Sigmoid colon (tissue), 6 donors: ENCODE measurements at regions not wholly inside any gene's neighbourhood (a gene's known extent, or its start where the extent isn't known, plus 50 kb on each side); places are given as distances from the start of the nearest gene placed in this dataset.
A peak's percentile ranks its signal among the peaks of the same experiment; 100 is the strongest.

Experiments
- DNase-seq: peaks from one replicate; pipeline ENCODE4 v3.0.0-alpha.2; 2019
- H3K27ac ChIP-seq, 4 donors: fragments of 200-600 bp; sonication (generic); one replicate each; pipeline ENCODE4 v1.5.1; 2016 to 2019; ENCODE audit warnings: mild to moderate bottlenecking in 1 of 4
- H3K27me3 ChIP-seq, 3 donors: fragments of 200-600 bp; sonication (generic); one replicate each; pipeline ENCODE4 v1.5.1; 2019; ENCODE audit warnings: mild to moderate bottlenecking in 1 of 3
- H3K36me3 ChIP-seq, 4 donors: fragments of 200-600 bp; sonication (generic); one replicate each; pipeline ENCODE4 v1.5.1; 2016 to 2019
- H3K4me1 ChIP-seq, 4 donors: fragments of 200-600 bp; sonication (generic); one replicate each; pipeline ENCODE4 v1.5.1; 2017 to 2019
- H3K4me3 ChIP-seq, 4 donors: fragments of 200-600 bp; sonication (generic); one replicate each; pipeline ENCODE4 v1.5.1; 2017 to 2019; ENCODE audit warnings: mild to moderate bottlenecking in 2 of 4, moderate library complexity in 1 of 4
- H3K9me3 ChIP-seq, 4 donors: fragments of 200-600 bp in 3 of 4; sonication (generic) in 3 of 4; one replicate each; pipeline versions ENCODE4 v1.5.1 to v1.6.1; 2013 to 2019
- CTCF ChIP-seq, 4 experiments: fragments of 450-650 bp in 3 of 4; fragments of 200-600 bp in 1 of 4; IDR thresholded peaks; one replicate each; pipeline ENCODE4 v1.5.1; 2016 to 2019; ENCODE audit warnings: antibody characterized with exemption in 4 of 4, mild to moderate bottlenecking in 3 of 4, moderate library complexity in 2 of 4
- EP300 ChIP-seq, 4 donors: sonication (generic); formaldehyde crosslinking; IDR thresholded peaks; one replicate each; pipeline ENCODE4 v1.6.1; 2017; ENCODE audit warnings: antibody characterized with exemption in 4 of 4
- POLR2A ChIP-seq, 2 donors: fragments of 450-650 bp; IDR thresholded peaks; one replicate each; pipeline ENCODE4 v1.6.1; 2016; ENCODE audit warnings: antibody characterized with exemption in 2 of 2, mild to moderate bottlenecking in 2 of 2, moderate library complexity in 2 of 2
- POLR2AphosphoS5 ChIP-seq, 4 donors: sonication (generic); formaldehyde crosslinking; IDR thresholded peaks; one replicate each; pipeline ENCODE4 v1.6.1; 2017; ENCODE audit warnings: antibody characterized with exemption in 4 of 4
- WGBS, 2 donors: extraction: QIAGEN DNeasy Blood & Tissue Kit; methylation state at CpG; one replicate each; pipeline ENCODE4 v1.1.7; 2013; 5-methylcytosine and 5-hydroxymethylcytosine counted together
- intact Hi-C: fragments of 100-400 bp; cut with DNase I; formaldehyde crosslinking; loops from one replicate; pipeline ENCODE4 v1.15.1; 2023
- donor health status: healthy with polysubstance abuse.
- donor health status: healthy.

- intact Hi-C loops, result no loop called here
Observed at GRCh38 chr2:149768320-149768799, 180.8 kb upstream of the MMADHC start.

GRCh38 chr2:149767516-149767974 is 180.0 kb upstream of the MMADHC start:
- peaks cover 0 to 21% (median 16%) of the 10 kb centered on the region in 4 donors for H3K4me1 ChIP-seq
- H3K36me3 ChIP-seq, result no peaks in the 10 kb centered on the region
- peak overlapping the region in 1 of 4 donors; percentile 7 for H3K4me3 ChIP-seq
- DNase-seq, result no peak
- no peak for TF ChIP-seq EP300 (IDR thresholded peaks at IDR 0.05)
- no peak for TF ChIP-seq POLR2AphosphoS5 (IDR thresholded peaks at IDR 0.05)
- no peak for TF ChIP-seq CTCF (IDR thresholded peaks at IDR 0.05)
- TF ChIP-seq POLR2A (IDR thresholded peaks at IDR 0.05), result no peak
- peak overlapping the region in 3 of 4 donors; percentile 23 to 56 (median 25) for H3K27ac ChIP-seq
- intact Hi-C loops, result no loop called here
- 56 to 68% methylated on average over 3 of the region's 3 CpGs for WGBS, 2 donors
- no peaks in the 10 kb centered on the region for H3K9me3 ChIP-seq
- H3K27me3 ChIP-seq, result no peaks in the 10 kb centered on the region

More at GRCh38 chr2:149768320-149768799, 180.8 kb upstream of the MMADHC start:
- H3K36me3 ChIP-seq, result no peaks in the 10 kb centered on the region
- peak overlapping the region in 3 of 4 donors; percentile 23 to 56 (median 25) for H3K27ac ChIP-seq
- H3K9me3 ChIP-seq, result no peaks in the 10 kb centered on the region
- H3K27me3 ChIP-seq, result no peaks in the 10 kb centered on the region
- peaks cover 0 to 21% (median 16%) of the 10 kb centered on the region in 4 donors for H3K4me1 ChIP-seq
- TF ChIP-seq EP300 (IDR thresholded peaks at IDR 0.05), result no peak
- TF ChIP-seq CTCF (IDR thresholded peaks at IDR 0.05), result no peak
- no peak for TF ChIP-seq POLR2AphosphoS5 (IDR thresholded peaks at IDR 0.05)
- TF ChIP-seq POLR2A (IDR thresholded peaks at IDR 0.05), result no peak
- 29 to 46% methylated on average over 1 of the region's 1 CpG for WGBS, 2 donors
- no peak for DNase-seq
- H3K4me3 ChIP-seq, result no peak overlapping the region

- Histone ChIP-seq H3K27me3 (no peaks in the 10 kb centered on the region), H3K9me3 (no peaks in the 10 kb centered on the region), H3K4me3 (no peak overlapping the region), H3K4me1 (peaks cover 0 to 21% (median 16%) of the 10 kb centered on the region in 4 donors), H3K27ac (no peak overlapping the region), H3K36me3 (no peaks in the 10 kb centered on the region)
- intact Hi-C loops, result no loop called here
- DNase-seq, result no peak
- TF ChIP-seq EP300 (IDR thresholded peaks at IDR 0.05) (no peak), CTCF (IDR thresholded peaks at IDR 0.05) (no peak), POLR2AphosphoS5 (IDR thresholded peaks at IDR 0.05) (no peak), POLR2A (IDR thresholded peaks at IDR 0.05) (no peak)
Observed at GRCh38 chr2:149766339-149766738, 178.8 kb upstream of the MMADHC start.

GRCh38 chr2:149765636-149766035 is 178.1 kb upstream of the MMADHC start:
- no peak for DNase-seq
- Histone ChIP-seq H3K4me1 (peaks cover 0 to 21% (median 16%) of the 10 kb centered on the region in 4 donors), H3K36me3 (no peaks in the 10 kb centered on the region), H3K9me3 (no peaks in the 10 kb centered on the region), H3K27me3 (no peaks in the 10 kb centered on the region), H3K4me3 (no peak overlapping the region), H3K27ac (no peak overlapping the region)
- intact Hi-C loops, result no loop called here
- no peak for TF ChIP-seq POLR2A (IDR thresholded peaks at IDR 0.05)

GRCh38 chr2:149765003-149765402 is 177.4 kb upstream of the MMADHC start:
- TF ChIP-seq POLR2AphosphoS5 (IDR thresholded peaks at IDR 0.05) (no peak), EP300 (IDR thresholded peaks at IDR 0.05) (no peak), POLR2A (IDR thresholded peaks at IDR 0.05) (no peak), CTCF (IDR thresholded peaks at IDR 0.05) (no peak)
- Histone ChIP-seq H3K27ac (no peak overlapping the region), H3K4me1 (peaks cover 0 to 21% (median 16%) of the 10 kb centered on the region in 4 donors), H3K27me3 (no peaks in the 10 kb centered on the region), H3K4me3 (no peak overlapping the region), H3K36me3 (no peaks in the 10 kb centered on the region), H3K9me3 (no peaks in the 10 kb centered on the region)
- WGBS, 2 donors, result 79 to 84% methylated on average over 2 of the region's 2 CpGs
- intact Hi-C loops, result no loop called here
- DNase-seq, result no peak
